ENCODE measurements at regions not wholly inside any gene's neighbourhood (a gene's known extent, or its start where the extent isn't known, plus 50 kb on each side); places are given as distances from the start of the nearest gene placed in this dataset.

- BruUV-seq (replicated peaks): no TSS peak
- H3K36me3 ChIP-seq (ENCODE audit: control insufficient read depth, insufficient read depth, low read length): no peaks in the 10 kb centered on the region
- ATAC-seq (no peak), DNase-seq (ENCODE audit: low read depth, low spot score) (no peak)
- intact Hi-C loops (cut with micrococcal nuclease; ENCODE audit: unreplicated experiment) (no loop called here), in situ Hi-C loops (cut with HindIII; ENCODE audit: low pct_unique_long_range_greater_than_20kb, low sequenced_read_pairs) (no loop called here)
- H3K4me3 ChIP-seq (ENCODE audit: low read depth in 2 of 2, low read length in 2 of 2): no peak overlapping the region
- ChIA-PET POLR2A (no interaction called here), CTCF (no interaction called here)
- TF ChIP-seq POLR2AphosphoS5 (IDR thresholded peaks at IDR 0.05; ENCODE audit: low read depth, low read length): no peak
- no peak for TF ChIP-seq REST (IDR thresholded peaks at IDR 0.05; ENCODE audit: insufficient read depth in 1 of 2, low read depth in 2 of 2, low read length in 1 of 2)
- TF ChIP-seq CTCF (IDR thresholded peaks at IDR 0.05): no peak
- no peak for TF ChIP-seq SIN3A (IDR thresholded peaks at IDR 0.05; ENCODE audit: borderline replicate concordance, insufficient read depth, low read depth, low read length)
- no peak for TF ChIP-seq TCF7L2 (IDR thresholded peaks at IDR 0.05; ENCODE audit: low read depth, low read length)
- peaks cover 2% of the 10 kb centered on the region; the same call in 1 of the 2 replicates for H3K27me3 ChIP-seq (ENCODE audit: control insufficient read depth, insufficient read depth, low read length)
- no peak overlapping the region for H3K27ac ChIP-seq (ENCODE audit: low read length)
- peaks cover 9% of the 10 kb centered on the region; the same call in 1 of the 2 replicates for H3K9me3 ChIP-seq (ENCODE audit: control insufficient read depth, insufficient read depth, low read depth, low read length)
- H3K4me1 ChIP-seq (ENCODE audit: control insufficient read depth, insufficient read depth, low read length): no peaks in the 10 kb centered on the region
Measured at GRCh38 chr6:3587660-3588059, 130.8 kb upstream of the SLC22A23 start.

GRCh38 chr6:3585320-3585935 is 128.6 kb upstream of the SLC22A23 start:
- TF ChIP-seq POLR2AphosphoS5 (IDR thresholded peaks at IDR 0.05; ENCODE audit: low read depth, low read length) (no peak), REST (IDR thresholded peaks at IDR 0.05; ENCODE audit: insufficient read depth in 1 of 2, low read depth in 2 of 2, low read length in 1 of 2) (no peak), SIN3A (IDR thresholded peaks at IDR 0.05; ENCODE audit: borderline replicate concordance, insufficient read depth, low read depth, low read length) (no peak), CTCF (IDR thresholded peaks at IDR 0.05) (no peak), TCF7L2 (IDR thresholded peaks at IDR 0.05; ENCODE audit: low read depth, low read length) (no peak)
- Histone ChIP-seq H3K4me1 (ENCODE audit: control insufficient read depth, insufficient read depth, low read length) (no peaks in the 10 kb centered on the region), H3K27me3 (ENCODE audit: control insufficient read depth, insufficient read depth, low read length) (peaks cover 2% of the 10 kb centered on the region), H3K4me3 (ENCODE audit: low read depth in 2 of 2, low read length in 2 of 2) (no peak overlapping the region), H3K27ac (ENCODE audit: low read length) (no peak overlapping the region), H3K36me3 (ENCODE audit: control insufficient read depth, insufficient read depth, low read length) (no peaks in the 10 kb centered on the region), H3K9me3 (ENCODE audit: control insufficient read depth, insufficient read depth, low read depth, low read length) (peaks cover 9% of the 10 kb centered on the region; the same call in 1 of the 2 replicates)
- intact Hi-C loops (cut with micrococcal nuclease; ENCODE audit: unreplicated experiment) (no loop called here), in situ Hi-C loops (cut with HindIII; ENCODE audit: low pct_unique_long_range_greater_than_20kb, low sequenced_read_pairs) (no loop called here)
- CTCF ChIA-PET: no interaction called here
- POLR2A ChIA-PET: no interaction called here
- no peak for DNase-seq (ENCODE audit: low read depth, low spot score)
- BruUV-seq (replicated peaks): no TSS peak
- ATAC-seq: no peak
